ENCODE measurements at regions not wholly inside any gene's neighbourhood (a gene's known extent, or its start where the extent isn't known, plus 50 kb on each side); places are given as distances from the start of the nearest gene placed in this dataset.

DNA sequence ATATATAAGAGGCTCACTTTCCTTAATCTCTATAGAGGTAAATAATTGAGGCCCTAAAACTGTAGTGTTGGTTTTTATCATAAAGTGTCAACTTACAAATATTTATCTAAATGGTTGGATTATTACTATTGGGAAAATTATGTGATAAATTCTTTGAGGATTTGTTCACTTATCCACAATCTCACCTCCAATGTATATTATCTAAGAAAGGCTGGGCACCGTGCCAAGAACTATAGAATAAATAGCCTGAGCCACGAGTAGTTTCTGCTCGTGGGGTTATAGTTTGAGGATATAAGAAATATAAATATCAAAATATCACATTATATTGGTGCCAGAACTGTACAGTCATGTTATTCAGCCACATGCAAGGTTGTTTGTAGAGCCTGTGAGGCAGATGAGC is 177.9 kb downstream of the VEGFC start:
- TF ChIP-seq CTCF (IDR thresholded peaks at IDR 0.05 in 2 of 3, conservative IDR thresholded peaks at IDR 0.05 in 1 of 3; ENCODE audit: borderline replicate concordance in 1 of 3, insufficient read depth in 1 of 3, low read depth in 2 of 3, low read length in 2 of 3) (no peak), EZH2phosphoT487 (IDR thresholded peaks at IDR 0.05; ENCODE audit: borderline replicate concordance) (no peak), FOSL1 (IDR thresholded peaks at IDR 0.05; ENCODE audit: low read depth) (no peak), POLR2AphosphoS5 (IDR thresholded peaks at IDR 0.05; ENCODE audit: low read depth, low read length) (no peak), RAD21 (IDR thresholded peaks at IDR 0.05; ENCODE audit: low read depth) (no peak), EGR1 (IDR thresholded peaks at IDR 0.05; ENCODE audit: low read depth) (no peak), TCF7L2 (IDR thresholded peaks at IDR 0.05; ENCODE audit: borderline replicate concordance, extremely low read depth, insufficient read depth, insufficient read length) (no peak)
- TF ChIP-seq, protein P1, sequence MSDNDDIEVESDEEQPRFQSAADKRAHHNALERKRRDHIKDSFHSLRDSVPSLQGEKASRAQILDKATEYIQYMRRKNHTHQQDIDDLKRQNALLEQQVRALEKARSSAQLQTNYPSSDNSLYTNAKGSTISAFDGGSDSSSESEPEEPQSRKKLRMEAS (IDR thresholded peaks at IDR 0.05) = no peak
